K562 (cell line): ENCODE measurements at regions not wholly inside any gene's neighbourhood (a gene's known extent, or its start where the extent isn't known, plus 50 kb on each side); places are given as distances from the start of the nearest gene placed in this dataset.

Experiments used
- COPS2 ChIP-seq: fragments of 450-650 bp; conservative IDR thresholded peaks from 2 replicates; pipeline ENCODE4 v1.6.1; 2016; ENCODE audit warnings: mild to moderate bottlenecking, moderate library complexity
- CREB1 ChIP-seq, 2 experiments: sonication (generic) in 1 of 2; formaldehyde crosslinking in 1 of 2; IDR thresholded peaks; 2 replicates each; pipeline versions ENCODE4 v1.6.1 to v1.8.0; 2012 to 2022; ENCODE audit warnings: inconsistent platforms in 1 of 2, mild to moderate bottlenecking in 1 of 2, missing genetic modification reagents in 1 of 2, moderate library complexity in 1 of 2
- DACH1 ChIP-seq: fragments of 450-650 bp; IDR thresholded peaks from 2 replicates; pipeline ENCODE4 v1.6.1; 2018; ENCODE audit not compliant: partially characterized antibody
- FOS ChIP-seq: IDR thresholded peaks from 3 replicates; pipeline ENCODE4 v1.6.1; 2011; ENCODE audit not compliant: insufficient read length; ENCODE audit errors: extremely low read depth
- FOXJ2 ChIP-seq: fragments of 200-800 bp; sonication (Bioruptor generic); IDR thresholded peaks from 2 replicates; pipeline ENCODE4 v1.6.1; 2016; ENCODE audit warnings: missing genetic modification characterization, missing compliant biosample characterization
- MXI1 ChIP-seq: IDR thresholded peaks from 2 replicates; pipeline ENCODE4 v1.6.1; 2011; ENCODE audit warnings: low read depth, mild to moderate bottlenecking, improper control_type of control experiment, low read length
- NUFIP1 ChIP-seq: fragments of 450-650 bp; IDR thresholded peaks from 2 replicates; pipeline ENCODE4 v1.6.1; 2018; ENCODE audit not compliant: partially characterized antibody
- PHF8 ChIP-seq: fragments of 200-600 bp; sonication (generic); IDR thresholded peaks from 2 replicates; pipeline ENCODE4 v1.6.1; 2012; ENCODE audit warnings: mixed run types, mild to moderate bottlenecking, inconsistent platforms, low read length, moderate library complexity, borderline replicate concordance
- PPARD ChIP-seq: fragments of 250-450 bp; sonication (Bioruptor Pico); IDR thresholded peaks from 2 replicates; pipeline ENCODE4 v1.8.0; 2022; ENCODE audit warnings: inconsistent platforms, mild to moderate bottlenecking, moderate library complexity
- RBM34 ChIP-seq: fragments of 200-400 bp; formaldehyde crosslinking; IDR thresholded peaks from 2 replicates; pipeline ENCODE4 v1.6.1; 2018; ENCODE audit warnings: low read length, borderline replicate concordance; ENCODE audit not compliant: insufficient read depth
- SNIP1 ChIP-seq: fragments of 450-650 bp; IDR thresholded peaks from 2 replicates; pipeline ENCODE4 v1.7.1; 2017; ENCODE audit warnings: low read depth, mild to moderate bottlenecking
- SRSF9 ChIP-seq: fragments of 200-400 bp; formaldehyde crosslinking; IDR thresholded peaks from 2 replicates; pipeline ENCODE4 v1.6.1; 2017; ENCODE audit warnings: low read depth, low read length, borderline replicate concordance
- ZC3H11A ChIP-seq: IDR thresholded peaks from 2 replicates; pipeline ENCODE4 v1.6.1; 2012; ENCODE audit warnings: low read depth, low read length, improper control_type of control experiment
- ZFP36 ChIP-seq: fragments of 150-350 bp; IDR thresholded peaks from 2 replicates; pipeline ENCODE4 v1.6.1; 2018; ENCODE audit warnings: low read length, low read depth; ENCODE audit not compliant: partially characterized antibody
- ZNF212 ChIP-seq: fragments of 450-650 bp; formaldehyde crosslinking; IDR thresholded peaks from 2 replicates; pipeline ENCODE4 v1.4.0; 2020; ENCODE audit warnings: mild to moderate bottlenecking
- TF ChIP-seq, protein P1 (sequence below), 2 experiments: fragments of 450-650 bp in 1 of 2; sonication (generic) in 1 of 2; formaldehyde crosslinking; conservative IDR thresholded peaks; 2 replicates each; pipeline versions ENCODE4 v1.4.0 to v1.8.1; 2020 to 2022; ENCODE audit warnings: mild to moderate bottlenecking in 1 of 2, missing genetic modification reagents in 1 of 2
- TF ChIP-seq, protein P2 (sequence below): fragments of 450-650 bp; conservative IDR thresholded peaks from 2 replicates; pipeline ENCODE4 v1.6.1; 2016; ENCODE audit warnings: missing genetic modification characterization, low read depth, mild to moderate bottlenecking, missing compliant biosample characterization, moderate library complexity
- TF ChIP-seq, protein P3 (sequence below): fragments of 250-450 bp; sonication (Bioruptor Pico); IDR thresholded peaks from 2 replicates; pipeline ENCODE4 v1.8.0; 2022; ENCODE audit warnings: inconsistent platforms, mild to moderate bottlenecking, moderate library complexity, borderline replicate concordance
- TF ChIP-seq, protein P4 (sequence below): fragments of 450-650 bp; formaldehyde crosslinking; IDR thresholded peaks from 2 replicates; pipeline ENCODE4 v1.4.0; 2020; ENCODE audit warnings: mild to moderate bottlenecking, moderate library complexity
- TF ChIP-seq, protein P5 (sequence below): fragments of 250-450 bp; sonication (Bioruptor Pico); IDR thresholded peaks from 2 replicates; pipeline ENCODE4 v1.5.0; 2021; ENCODE audit warnings: mild to moderate bottlenecking, borderline replicate concordance

DNA sequence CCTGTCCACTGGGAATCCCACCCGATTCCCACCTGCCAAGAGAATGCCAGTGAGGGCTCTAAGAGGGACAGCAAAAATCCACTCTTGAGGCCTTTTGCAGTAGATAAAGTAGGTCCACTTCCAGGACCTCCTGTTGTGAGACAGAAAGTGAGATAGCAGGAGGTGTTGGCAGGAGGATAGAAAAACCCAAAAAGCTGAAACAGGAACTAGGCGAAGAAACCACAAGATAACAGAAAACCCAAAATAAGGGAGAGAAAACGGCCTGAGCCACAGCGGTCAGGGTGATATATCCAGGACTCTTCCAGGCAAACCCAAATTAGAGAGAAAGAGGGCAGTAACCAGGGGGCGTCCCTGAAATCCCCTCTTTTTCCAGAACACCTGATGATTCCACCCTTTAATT lies 79.7 kb upstream of the LINC01488 start (continued):
- TF ChIP-seq FOXJ2 (tag) (no peak), SRSF9 (no peak), CREB1 (IDR thresholded peaks at IDR 0.05) (no peak), CREB1 (CRISPR knock-in tag; IDR thresholded peaks at IDR 0.05) (no peak), ZC3H11A (no peak), ZNF212 (CRISPR knock-in tag) (no peak), NUFIP1 (no peak), COPS2 (no peak), PPARD (CRISPR knock-in tag) (no peak), SNIP1 (no peak), FOS (no peak), MXI1 (no peak), PHF8 (no peak; the same call in 1 of the 2 replicates), RBM34 (no peak), DACH1 (no peak), ZFP36 (peak; percentile 34)
- TF ChIP-seq, protein P1, sequence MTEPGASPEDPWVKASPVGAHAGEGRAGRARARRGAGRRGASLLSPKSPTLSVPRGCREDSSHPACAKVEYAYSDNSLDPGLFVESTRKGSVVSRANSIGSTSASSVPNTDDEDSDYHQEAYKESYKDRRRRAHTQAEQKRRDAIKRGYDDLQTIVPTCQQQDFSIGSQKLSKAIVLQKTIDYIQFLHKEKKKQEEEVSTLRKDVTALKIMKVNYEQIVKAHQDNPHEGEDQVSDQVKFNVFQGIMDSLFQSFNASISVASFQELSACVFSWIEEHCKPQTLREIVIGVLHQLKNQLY (CRISPR knock-in tag; conservative IDR thresholded peaks at IDR 0.05), result no peak
- TF ChIP-seq, protein P2, sequence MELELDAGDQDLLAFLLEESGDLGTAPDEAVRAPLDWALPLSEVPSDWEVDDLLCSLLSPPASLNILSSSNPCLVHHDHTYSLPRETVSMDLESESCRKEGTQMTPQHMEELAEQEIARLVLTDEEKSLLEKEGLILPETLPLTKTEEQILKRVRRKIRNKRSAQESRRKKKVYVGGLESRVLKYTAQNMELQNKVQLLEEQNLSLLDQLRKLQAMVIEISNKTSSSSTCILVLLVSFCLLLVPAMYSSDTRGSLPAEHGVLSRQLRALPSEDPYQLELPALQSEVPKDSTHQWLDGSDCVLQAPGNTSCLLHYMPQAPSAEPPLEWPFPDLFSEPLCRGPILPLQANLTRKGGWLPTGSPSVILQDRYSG, result 0 out of 2 replicates have a peak, but pooled peaks have one; percentile 23
- TF ChIP-seq, protein P3, sequence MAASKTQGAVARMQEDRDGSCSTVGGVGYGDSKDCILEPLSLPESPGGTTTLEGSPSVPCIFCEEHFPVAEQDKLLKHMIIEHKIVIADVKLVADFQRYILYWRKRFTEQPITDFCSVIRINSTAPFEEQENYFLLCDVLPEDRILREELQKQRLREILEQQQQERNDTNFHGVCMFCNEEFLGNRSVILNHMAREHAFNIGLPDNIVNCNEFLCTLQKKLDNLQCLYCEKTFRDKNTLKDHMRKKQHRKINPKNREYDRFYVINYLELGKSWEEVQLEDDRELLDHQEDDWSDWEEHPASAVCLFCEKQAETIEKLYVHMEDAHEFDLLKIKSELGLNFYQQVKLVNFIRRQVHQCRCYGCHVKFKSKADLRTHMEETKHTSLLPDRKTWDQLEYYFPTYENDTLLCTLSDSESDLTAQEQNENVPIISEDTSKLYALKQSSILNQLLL (CRISPR knock-in tag), result no peak
- TF ChIP-seq, protein P4, sequence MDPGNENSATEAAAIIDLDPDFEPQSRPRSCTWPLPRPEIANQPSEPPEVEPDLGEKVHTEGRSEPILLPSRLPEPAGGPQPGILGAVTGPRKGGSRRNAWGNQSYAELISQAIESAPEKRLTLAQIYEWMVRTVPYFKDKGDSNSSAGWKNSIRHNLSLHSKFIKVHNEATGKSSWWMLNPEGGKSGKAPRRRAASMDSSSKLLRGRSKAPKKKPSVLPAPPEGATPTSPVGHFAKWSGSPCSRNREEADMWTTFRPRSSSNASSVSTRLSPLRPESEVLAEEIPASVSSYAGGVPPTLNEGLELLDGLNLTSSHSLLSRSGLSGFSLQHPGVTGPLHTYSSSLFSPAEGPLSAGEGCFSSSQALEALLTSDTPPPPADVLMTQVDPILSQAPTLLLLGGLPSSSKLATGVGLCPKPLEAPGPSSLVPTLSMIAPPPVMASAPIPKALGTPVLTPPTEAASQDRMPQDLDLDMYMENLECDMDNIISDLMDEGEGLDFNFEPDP, result no peak
- TF ChIP-seq, protein P5, sequence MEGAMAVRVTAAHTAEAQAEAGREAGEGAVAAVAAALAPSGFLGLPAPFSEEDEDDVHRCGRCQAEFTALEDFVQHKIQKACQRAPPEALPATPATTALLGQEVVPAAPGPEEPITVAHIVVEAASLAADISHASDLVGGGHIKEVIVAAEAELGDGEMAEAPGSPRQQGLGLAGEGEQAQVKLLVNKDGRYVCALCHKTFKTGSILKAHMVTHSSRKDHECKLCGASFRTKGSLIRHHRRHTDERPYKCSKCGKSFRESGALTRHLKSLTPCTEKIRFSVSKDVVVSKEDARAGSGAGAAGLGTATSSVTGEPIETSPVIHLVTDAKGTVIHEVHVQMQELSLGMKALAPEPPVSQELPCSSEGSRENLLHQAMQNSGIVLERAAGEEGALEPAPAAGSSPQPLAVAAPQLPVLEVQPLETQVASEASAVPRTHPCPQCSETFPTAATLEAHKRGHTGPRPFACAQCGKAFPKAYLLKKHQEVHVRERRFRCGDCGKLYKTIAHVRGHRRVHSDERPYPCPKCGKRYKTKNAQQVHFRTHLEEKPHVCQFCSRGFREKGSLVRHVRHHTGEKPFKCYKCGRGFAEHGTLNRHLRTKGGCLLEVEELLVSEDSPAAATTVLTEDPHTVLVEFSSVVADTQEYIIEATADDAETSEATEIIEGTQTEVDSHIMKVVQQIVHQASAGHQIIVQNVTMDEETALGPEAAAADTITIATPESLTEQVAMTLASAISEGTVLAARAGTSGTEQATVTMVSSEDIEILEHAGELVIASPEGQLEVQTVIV, result no peak
